Bronchial epithelial cell (primary cell): ENCODE measurements at regions not wholly inside any gene's neighbourhood (a gene's known extent, or its start where the extent isn't known, plus 50 kb on each side); places are given as distances from the start of the nearest gene placed in this dataset.

ENCODE experiments used
- DNase-seq: peaks from one replicate; pipeline ENCODE4 v3.0.0-alpha.2; 2010; ENCODE audit warnings: low read depth
- FAIRE-seq: peaks from 2 replicates; lab custom pipeline; 2011; peaks lifted over from hg19 to GRCh38; lab: Jason Lieb, UNC
- H3K27me3 ChIP-seq: 2 replicates; pipeline ENCODE4 v1.5.1; 2011; ENCODE audit warnings: low read length; ENCODE audit not compliant: control insufficient read depth, insufficient read depth
- H3K36me3 ChIP-seq: 2 replicates; pipeline ENCODE4 v1.5.1; 2011; ENCODE audit warnings: low read length; ENCODE audit not compliant: control insufficient read depth, insufficient read depth
- H3K4me3 ChIP-seq: 2 replicates; pipeline ENCODE4 v1.5.1; 2011; ENCODE audit warnings: mild to moderate bottlenecking, low read depth, low read length, control low read depth
- CTCF ChIP-seq: IDR thresholded peaks from 2 replicates; pipeline ENCODE4 v1.5.1; 2011; ENCODE audit warnings: mild to moderate bottlenecking, moderate library complexity, low read length, control low read depth, inconsistent platforms; ENCODE audit not compliant: insufficient read depth, severe bottlenecking

- TF ChIP-seq CTCF = no peak
- FAIRE-seq (no peak), DNase-seq (no peak)
- no peaks in the 10 kb centered on the region for H3K27me3 ChIP-seq
- H3K36me3 ChIP-seq = no peaks in the 10 kb centered on the region
- no peak overlapping the region for H3K4me3 ChIP-seq
Measured at GRCh38 chr19:30675086-30675485, 302.9 kb downstream of the ZNF536 start.

GRCh38 chr19:30674656-30675055, 302.5 kb downstream of the ZNF536 start:
- FAIRE-seq = no peak
- no peak for DNase-seq
- no peaks in the 10 kb centered on the region for H3K36me3 ChIP-seq
- H3K4me3 ChIP-seq = no peak overlapping the region
- no peaks in the 10 kb centered on the region for H3K27me3 ChIP-seq
- TF ChIP-seq CTCF = no peak

- H3K36me3 ChIP-seq = no peaks in the 10 kb centered on the region
- FAIRE-seq = no peak
- TF ChIP-seq CTCF = no peak
- DNase-seq = no peak
- H3K27me3 ChIP-seq = no peaks in the 10 kb centered on the region
- H3K4me3 ChIP-seq = no peak overlapping the region
Measured at GRCh38 chr19:30673336-30673735, 301.2 kb downstream of the ZNF536 start.

GRCh38 chr19:30672926-30673325, 300.7 kb downstream of the ZNF536 start:
- no peak for DNase-seq
- no peak for TF ChIP-seq CTCF
- Histone ChIP-seq H3K27me3 (no peaks in the 10 kb centered on the region), H3K36me3 (no peaks in the 10 kb centered on the region), H3K4me3 (no peak overlapping the region)
- no peak for FAIRE-seq

GRCh38 chr19:30671622-30672051, 299.5 kb downstream of the ZNF536 start:
- DNase-seq = no peak
- Histone ChIP-seq H3K4me3 (no peak overlapping the region), H3K27me3 (no peaks in the 10 kb centered on the region), H3K36me3 (no peaks in the 10 kb centered on the region)
- TF ChIP-seq CTCF = no peak
- FAIRE-seq = no peak

- no peak for DNase-seq
- Histone ChIP-seq H3K36me3 (no peaks in the 10 kb centered on the region), H3K4me3 (no peak overlapping the region), H3K27me3 (no peaks in the 10 kb centered on the region)
- no peak for TF ChIP-seq CTCF
- FAIRE-seq = no peak
Measured at GRCh38 chr19:30671367-30671619, 299.1 kb downstream of the ZNF536 start.
